ENCODE measurements at regions not wholly inside any gene's neighbourhood (a gene's known extent, or its start where the extent isn't known, plus 50 kb on each side); places are given as distances from the start of the nearest gene placed in this dataset.

GRCh38 chr2:172372436-172372835, 55.0 kb upstream of the ITGA6 start:
- no peaks in the 10 kb centered on the region for H3K36me3 ChIP-seq (ENCODE audit: insufficient read depth, low read length)
- no peak overlapping the region for H2AFZ ChIP-seq (ENCODE audit: low read length)
- H3K4me1 ChIP-seq (ENCODE audit: insufficient read depth, low read length, poor library complexity, severe bottlenecking): no peaks in the 10 kb centered on the region
- no peak overlapping the region for H3K27ac ChIP-seq (ENCODE audit: low read depth, low read length, poor library complexity, severe bottlenecking)
- POLR2A ChIA-PET: no interaction called here
- no peak overlapping the region for H3K4me2 ChIP-seq (ENCODE audit: low read length)
- CTCF ChIA-PET (ENCODE audit: unreplicated experiment): no interaction called here
- DNase-seq (ENCODE audit: low spot score): no peak
- H3K9me3 ChIP-seq (ENCODE audit: low read length): no peaks in the 10 kb centered on the region
- intact Hi-C loops (cut with micrococcal nuclease; ENCODE audit: unreplicated experiment): no loop called here
- no peak overlapping the region for H3K4me3 ChIP-seq (ENCODE audit: low read depth, low read length, poor library complexity, severe bottlenecking)
- no TSS peak for BruUV-seq (replicated peaks)
- TF ChIP-seq EZH2phosphoT487 (IDR thresholded peaks at IDR 0.05; ENCODE audit: borderline replicate concordance, low read depth, low read length) (no peak), CTCF (conservative IDR thresholded peaks at IDR 0.05; ENCODE audit: low read length) (no peak)
- no peaks in the 10 kb centered on the region for H3K9me2 ChIP-seq (ENCODE audit: insufficient read depth, low read length)
- no peaks in the 10 kb centered on the region for H3K79me2 ChIP-seq (ENCODE audit: insufficient read depth, low read depth, low read length)
- H4K20me1 ChIP-seq (ENCODE audit: insufficient read depth, low read length): no peaks in the 10 kb centered on the region

- CTCF ChIA-PET (ENCODE audit: unreplicated experiment): no interaction called here
- intact Hi-C loops (cut with micrococcal nuclease; ENCODE audit: unreplicated experiment): no loop called here
- no peak overlapping the region for H2AFZ ChIP-seq (ENCODE audit: low read length)
- H3K4me3 ChIP-seq (ENCODE audit: low read depth, low read length, poor library complexity, severe bottlenecking): no peak overlapping the region
- H3K4me1 ChIP-seq (ENCODE audit: insufficient read depth, low read length, poor library complexity, severe bottlenecking): no peaks in the 10 kb centered on the region
- no peak overlapping the region for H3K27ac ChIP-seq (ENCODE audit: low read depth, low read length, poor library complexity, severe bottlenecking)
- no peaks in the 10 kb centered on the region for H3K36me3 ChIP-seq (ENCODE audit: insufficient read depth, low read length)
- DNase-seq (ENCODE audit: low spot score): no peak
- BruUV-seq (replicated peaks): no TSS peak
- TF ChIP-seq CTCF (conservative IDR thresholded peaks at IDR 0.05; ENCODE audit: low read length): no peak
- no peaks in the 10 kb centered on the region for H4K20me1 ChIP-seq (ENCODE audit: insufficient read depth, low read length)
- no peaks in the 10 kb centered on the region for H3K79me2 ChIP-seq (ENCODE audit: insufficient read depth, low read depth, low read length)
- no peaks in the 10 kb centered on the region for H3K9me2 ChIP-seq (ENCODE audit: insufficient read depth, low read length)
- H3K9me3 ChIP-seq (ENCODE audit: low read length): no peaks in the 10 kb centered on the region
- POLR2A ChIA-PET: no interaction called here
- no peak overlapping the region for H3K4me2 ChIP-seq (ENCODE audit: low read length)
These were observed 54.3 kb upstream of the ITGA6 start for GRCh38 chr2:172373076-172373475.

- no peak overlapping the region for H3K4me3 ChIP-seq (ENCODE audit: low read depth, low read length, poor library complexity, severe bottlenecking)
- no peaks in the 10 kb centered on the region for H3K79me2 ChIP-seq (ENCODE audit: insufficient read depth, low read depth, low read length)
- no peaks in the 10 kb centered on the region for H3K9me2 ChIP-seq (ENCODE audit: insufficient read depth, low read length)
- H4K20me1 ChIP-seq (ENCODE audit: insufficient read depth, low read length): no peaks in the 10 kb centered on the region
- intact Hi-C loops (cut with micrococcal nuclease; ENCODE audit: unreplicated experiment): no loop called here
- ChIA-PET POLR2A (no interaction called here), CTCF (ENCODE audit: unreplicated experiment) (no interaction called here)
- TF ChIP-seq EZH2phosphoT487 (IDR thresholded peaks at IDR 0.05; ENCODE audit: borderline replicate concordance, low read depth, low read length) (no peak), CTCF (conservative IDR thresholded peaks at IDR 0.05; ENCODE audit: low read length) (no peak)
- H3K9me3 ChIP-seq (ENCODE audit: low read length): no peaks in the 10 kb centered on the region
- DNase-seq (ENCODE audit: low spot score): no peak
- H2AFZ ChIP-seq (ENCODE audit: low read length): no peak overlapping the region
- H3K27ac ChIP-seq (ENCODE audit: low read depth, low read length, poor library complexity, severe bottlenecking): no peak overlapping the region
- H3K36me3 ChIP-seq (ENCODE audit: insufficient read depth, low read length): no peaks in the 10 kb centered on the region
- no TSS peak for BruUV-seq (replicated peaks)
- H3K4me1 ChIP-seq (ENCODE audit: insufficient read depth, low read length, poor library complexity, severe bottlenecking): no peaks in the 10 kb centered on the region
- H3K4me2 ChIP-seq (ENCODE audit: low read length): no peak overlapping the region
These were observed 53.6 kb upstream of the ITGA6 start for GRCh38 chr2:172373766-172374165.
